ENCODE measurements at regions not wholly inside any gene's neighbourhood (a gene's known extent, or its start where the extent isn't known, plus 50 kb on each side); places are given as distances from the start of the nearest gene placed in this dataset.
A peak's percentile ranks its signal among the peaks of the same experiment; 100 is the strongest.

GRCh38 chr2:164091673-164092072 lies 355.9 kb upstream of the FIGN start:
- no peak for DNase-seq (ENCODE audit: low read depth, low spot score)

- DNase-seq (ENCODE audit: low read depth, low spot score), result no peak
Measured at GRCh38 chr2:164090533-164090932, 354.7 kb upstream of the FIGN start.

- DNase-seq (ENCODE audit: low read depth, low spot score), result no peak
Measured at GRCh38 chr2:164084066-164084465, 348.3 kb upstream of the FIGN start.

GRCh38 chr2:164080486-164080885 lies 344.7 kb upstream of the FIGN start:
- no peak for DNase-seq (ENCODE audit: low read depth, low spot score)

- DNase-seq (ENCODE audit: low read depth, low spot score), result no peak
Measured at GRCh38 chr2:164079258-164079657, 343.4 kb upstream of the FIGN start.

- no peak for DNase-seq (ENCODE audit: low read depth, low spot score)
Measured at GRCh38 chr2:164078421-164078820, 342.6 kb upstream of the FIGN start.

DNA sequence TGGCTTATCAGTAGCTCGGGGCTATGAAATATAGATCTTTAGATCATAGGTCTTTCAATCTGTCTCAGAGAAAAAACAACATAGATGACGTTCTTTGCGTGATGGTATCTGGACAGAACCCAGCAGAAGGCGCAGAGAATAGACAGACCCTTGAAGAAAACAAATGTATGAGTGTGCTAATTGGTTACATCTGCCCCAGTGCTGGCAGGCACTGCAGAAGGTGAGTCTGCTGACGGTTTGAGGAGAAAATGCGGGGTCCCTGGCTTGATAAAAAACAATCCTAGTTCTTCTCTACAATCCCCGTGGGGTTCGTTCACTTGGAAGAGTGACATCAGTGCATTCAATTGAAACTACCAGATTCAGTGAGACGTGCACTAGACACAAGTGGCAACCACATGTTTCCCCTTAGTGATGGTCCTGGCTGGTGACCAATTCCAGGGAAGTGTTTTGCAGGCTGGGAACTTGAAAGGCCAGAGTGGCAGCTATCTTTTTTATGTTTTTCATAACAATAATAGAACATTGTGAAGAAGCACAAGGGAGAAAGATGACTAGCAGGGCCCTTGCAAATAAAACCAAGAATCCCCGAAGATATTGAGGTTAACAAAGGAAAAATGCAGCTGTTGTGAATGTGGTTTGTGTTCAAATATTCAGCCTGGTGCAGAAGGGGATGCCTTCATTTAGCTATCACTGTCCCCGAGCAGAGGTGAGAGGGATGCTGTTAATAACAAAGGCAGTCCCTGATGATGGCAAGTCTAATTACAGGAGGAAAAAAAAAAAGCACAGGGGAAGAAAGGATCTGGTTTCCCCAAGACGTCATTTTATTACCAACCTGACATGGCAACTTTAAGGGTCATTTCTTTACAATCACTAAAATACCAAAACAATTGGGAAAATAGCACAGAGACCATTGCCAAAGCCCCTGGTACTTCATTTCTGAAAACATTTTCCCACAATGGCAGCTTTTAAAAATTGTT lies 337.6 kb upstream of the FIGN start:
- DNase-seq (ENCODE audit: low read depth, low spot score), result no peak

DNA sequence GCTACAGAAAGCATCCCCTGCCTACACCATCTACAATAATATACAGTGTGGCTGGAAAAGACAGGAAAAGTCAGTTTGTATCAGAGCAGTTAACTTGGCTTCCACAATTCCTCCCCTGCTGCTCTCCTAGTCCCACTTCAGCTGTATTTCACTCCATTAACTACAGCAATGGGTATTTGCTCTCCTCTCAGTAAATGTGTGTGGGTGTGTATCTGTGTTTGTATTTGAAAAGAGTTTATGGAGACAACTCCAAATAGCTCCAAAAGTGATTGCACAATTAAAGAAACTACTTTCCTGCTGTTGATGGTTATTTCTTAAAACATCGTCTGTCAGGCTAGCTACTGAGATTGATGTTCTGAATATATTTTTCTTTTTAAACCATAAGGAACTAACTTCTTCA lies 333.7 kb upstream of the FIGN start:
- DNase-seq (ENCODE audit: low read depth, low spot score), result no peak

DNA sequence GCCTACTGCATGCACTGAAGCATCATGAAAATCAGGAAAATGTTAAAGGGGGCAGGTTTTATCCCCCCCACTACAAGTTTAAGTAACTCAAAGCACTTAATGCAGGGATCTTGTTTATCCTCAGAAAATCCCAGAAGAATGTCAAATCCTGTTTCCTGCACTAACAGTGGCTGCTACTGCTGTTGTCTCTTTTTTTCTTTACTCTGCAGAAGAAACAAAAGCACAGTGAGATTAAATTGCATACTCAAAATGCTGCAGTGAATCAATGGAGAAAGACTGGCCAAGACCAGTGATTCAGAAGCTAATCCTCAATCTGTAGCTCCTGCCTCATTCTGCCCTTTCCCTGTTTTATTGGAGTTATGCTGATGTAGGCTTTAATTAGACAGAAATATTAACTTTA lies 332.3 kb upstream of the FIGN start:
- no peak for DNase-seq (ENCODE audit: low read depth, low spot score)

DNA sequence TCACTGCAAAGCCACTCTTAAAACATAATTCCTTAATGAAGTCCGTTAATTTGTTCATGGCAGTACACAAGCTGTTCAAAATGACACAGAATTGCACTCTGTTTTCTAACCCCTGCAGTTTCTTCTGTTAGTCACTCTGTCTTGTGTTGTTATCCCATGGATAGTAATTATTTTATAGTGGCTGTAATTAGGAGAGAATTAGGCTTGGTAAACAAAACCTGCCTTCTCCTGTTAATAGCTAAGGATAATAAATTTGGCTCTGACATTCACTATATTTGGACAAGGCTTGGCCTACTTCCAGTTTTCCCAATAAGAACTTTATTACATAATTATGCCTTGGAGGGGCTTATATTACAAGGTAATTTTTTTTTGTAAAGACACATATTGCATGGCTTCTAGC lies 330.3 kb upstream of the FIGN start:
- no peak for DNase-seq (ENCODE audit: low read depth, low spot score)

GRCh38 chr2:164065038-164065437 lies 329.2 kb upstream of the FIGN start:
- DNase-seq (ENCODE audit: low read depth, low spot score), result no peak

DNA sequence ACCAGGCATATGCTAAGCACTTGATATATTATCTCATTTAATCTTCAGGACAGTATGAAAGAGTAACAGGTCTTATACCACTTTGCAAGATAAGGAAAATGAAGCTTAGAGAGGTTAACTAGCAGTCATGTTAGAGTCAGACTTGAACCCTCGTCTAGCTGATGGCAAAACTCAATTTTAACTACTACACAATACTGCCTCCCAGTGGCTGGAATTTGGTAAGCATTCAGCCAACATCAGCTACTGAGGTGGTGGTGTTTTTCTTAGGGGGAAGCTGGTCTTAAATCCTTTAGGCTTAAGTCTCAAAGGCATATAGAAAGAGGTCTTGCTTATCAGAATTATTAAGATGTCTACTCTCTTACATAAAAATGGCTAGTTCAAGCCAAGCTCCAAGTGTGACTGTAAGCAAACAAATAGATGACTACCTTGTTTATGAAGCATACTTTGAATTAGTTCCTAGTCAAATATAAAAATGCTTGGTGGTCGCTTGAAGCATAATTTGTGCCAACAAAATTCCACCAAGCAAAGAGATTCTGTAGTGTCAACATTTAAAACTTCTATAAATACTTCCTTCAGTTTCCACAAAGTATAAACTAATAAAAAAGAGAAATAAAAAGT lies 325.4 kb upstream of the FIGN start:
- peak; percentile 71 for DNase-seq (ENCODE audit: low read depth, low spot score)

- DNase-seq (ENCODE audit: low read depth, low spot score), result no peak
Measured at GRCh38 chr2:164060031-164060430, 324.2 kb upstream of the FIGN start.

DNA sequence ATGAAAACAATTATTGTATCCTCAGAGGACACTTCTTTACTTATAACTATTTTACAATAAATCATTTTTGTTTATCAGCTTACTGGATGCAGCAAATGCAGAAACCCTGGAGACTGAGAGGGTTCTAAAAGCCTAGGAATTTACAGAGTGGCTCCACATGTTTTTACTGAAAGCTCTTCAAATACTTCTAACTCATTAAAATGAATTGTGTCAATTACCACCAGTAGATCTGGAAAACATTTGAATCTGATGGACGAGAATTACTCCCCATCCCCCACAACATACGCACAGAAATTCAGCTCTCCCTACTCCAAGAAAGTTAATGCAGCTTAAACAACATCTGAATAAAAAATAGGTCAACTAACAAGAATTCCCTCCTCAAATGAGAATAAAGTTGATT lies 319.8 kb upstream of the FIGN start:
- no peak for DNase-seq (ENCODE audit: low read depth, low spot score)

DNA sequence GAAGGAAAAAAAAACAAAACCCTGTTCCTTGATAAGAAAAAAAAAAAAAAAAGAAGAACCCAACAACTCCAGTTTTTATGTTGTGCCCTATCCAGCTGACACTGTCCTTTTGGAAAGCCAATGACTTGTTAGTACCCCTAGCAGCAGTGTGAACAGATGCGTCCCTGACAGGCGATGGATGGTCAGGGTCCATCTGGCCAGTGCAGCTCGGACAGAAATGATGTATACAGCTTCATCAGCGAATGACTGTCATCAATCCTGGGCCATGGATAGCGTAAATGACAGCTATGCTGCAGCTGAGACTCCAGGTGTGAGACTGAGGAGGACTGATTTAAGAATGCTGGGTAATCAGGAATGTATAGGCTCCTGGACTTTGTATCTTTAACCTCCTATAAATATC lies 318.8 kb upstream of the FIGN start:
- DNase-seq (ENCODE audit: low read depth, low spot score), result no peak

DNA sequence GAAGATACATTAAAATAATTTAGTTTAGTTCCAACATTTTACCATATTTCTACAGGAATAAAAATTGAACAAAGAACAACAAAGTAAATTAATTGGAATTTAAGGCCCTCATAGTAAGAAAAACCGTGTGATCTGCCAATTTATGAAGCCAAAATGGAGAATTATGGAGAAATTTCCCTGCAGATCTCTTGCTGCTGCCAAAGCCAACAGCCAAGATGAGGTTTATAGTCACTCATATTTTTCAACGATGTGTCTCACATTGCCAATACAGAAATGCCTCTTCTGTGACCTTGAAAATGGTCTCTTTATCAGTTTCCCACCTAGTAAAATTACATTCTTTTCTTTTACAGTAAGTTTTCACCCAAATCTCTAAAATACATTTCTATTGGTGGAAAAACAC lies 317.2 kb upstream of the FIGN start:
- DNase-seq (ENCODE audit: low read depth, low spot score), result no peak

DNA sequence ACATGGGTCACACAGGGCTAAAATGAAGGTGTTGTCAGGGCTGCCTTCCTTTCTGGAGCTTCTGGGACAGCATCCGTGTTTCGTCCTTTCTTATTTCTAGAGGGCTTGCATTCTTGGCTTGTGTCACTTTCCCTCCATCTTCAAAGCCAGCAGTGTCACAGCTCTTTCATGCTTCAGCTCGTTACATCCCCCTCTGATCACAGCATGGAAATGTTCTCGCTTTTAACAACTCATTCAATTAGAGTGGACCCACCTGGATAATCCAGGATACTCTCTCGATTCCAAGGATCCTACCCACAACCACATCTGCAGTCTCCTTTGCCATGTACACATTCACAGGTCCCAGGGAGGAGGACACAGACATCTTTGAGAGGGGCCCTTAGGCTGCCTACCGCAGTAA lies 316.2 kb upstream of the FIGN start:
- no peak for DNase-seq (ENCODE audit: low read depth, low spot score)

DNA sequence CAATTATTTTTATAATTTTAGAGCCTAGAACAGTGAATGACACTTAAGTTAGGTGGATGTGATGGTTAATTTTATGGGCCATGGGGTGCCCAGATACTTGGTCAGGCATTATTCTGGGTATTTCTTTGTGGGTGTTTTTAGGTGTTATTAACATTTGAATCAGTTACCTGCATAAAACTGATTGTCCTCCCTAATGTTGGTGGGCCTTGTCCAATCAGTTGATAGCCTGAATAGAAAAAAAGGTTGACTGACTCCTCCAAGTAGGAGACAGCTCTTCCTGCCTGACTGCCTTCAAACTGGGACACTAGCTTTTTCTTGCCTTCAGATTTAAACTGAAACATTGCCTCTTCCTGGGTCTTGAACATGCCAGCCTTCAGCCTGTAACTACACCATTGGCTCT lies 312.9 kb upstream of the FIGN start:
- DNase-seq (ENCODE audit: low read depth, low spot score), result no peak

- DNase-seq (ENCODE audit: low read depth, low spot score), result no peak
Measured at GRCh38 chr2:164046040-164046439, 310.2 kb upstream of the FIGN start.

- DNase-seq (ENCODE audit: low read depth, low spot score), result peak; percentile 12
Measured at GRCh38 chr2:164044622-164045021, 308.8 kb upstream of the FIGN start.

GRCh38 chr2:164039270-164039669 lies 303.5 kb upstream of the FIGN start:
- DNase-seq (ENCODE audit: low read depth, low spot score), result no peak

DNA sequence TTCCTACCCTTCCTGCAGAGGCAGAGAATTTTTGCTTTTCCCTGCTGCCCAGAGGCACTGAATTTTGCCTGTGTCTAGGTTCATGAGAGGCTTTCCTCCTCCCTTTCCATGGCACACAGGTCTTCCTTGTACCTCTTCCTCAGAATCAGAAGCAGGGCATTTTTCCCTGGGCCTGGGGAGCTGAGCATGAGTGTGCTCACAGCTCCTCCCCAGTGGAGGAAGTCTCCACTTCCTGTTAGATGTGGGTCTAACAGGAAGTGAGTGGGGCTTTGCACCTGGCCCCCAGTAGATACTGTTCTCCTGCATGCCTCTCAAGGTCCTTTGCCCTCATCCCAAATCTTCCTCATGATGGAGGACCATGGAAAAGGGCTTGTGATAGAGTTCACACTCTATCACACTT lies 297.2 kb upstream of the FIGN start:
- no peak for DNase-seq (ENCODE audit: low read depth, low spot score)

DNA sequence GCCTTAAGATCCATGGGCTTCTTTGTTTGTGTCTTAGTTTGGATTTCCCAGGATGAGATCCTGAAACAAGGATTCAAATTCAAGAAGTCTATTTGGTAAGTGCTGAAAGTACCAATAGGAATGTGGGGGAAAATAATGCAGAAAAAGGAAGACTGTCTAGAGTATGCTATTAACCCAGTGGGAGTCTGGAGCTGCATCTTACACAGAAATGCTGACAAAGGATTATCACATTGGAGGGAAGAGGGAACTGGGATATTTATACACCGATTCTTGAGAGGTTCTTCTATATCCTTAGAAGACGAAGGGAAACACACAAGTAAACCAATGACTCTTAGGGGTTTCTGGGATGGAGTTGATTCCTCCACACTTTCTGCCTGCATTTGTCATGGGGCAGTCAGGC lies 294.8 kb upstream of the FIGN start:
- DNase-seq (ENCODE audit: low read depth, low spot score), result no peak
